ENCODE measurements at regions not wholly inside any gene's neighbourhood (a gene's known extent, or its start where the extent isn't known, plus 50 kb on each side); places are given as distances from the start of the nearest gene placed in this dataset.

DNA sequence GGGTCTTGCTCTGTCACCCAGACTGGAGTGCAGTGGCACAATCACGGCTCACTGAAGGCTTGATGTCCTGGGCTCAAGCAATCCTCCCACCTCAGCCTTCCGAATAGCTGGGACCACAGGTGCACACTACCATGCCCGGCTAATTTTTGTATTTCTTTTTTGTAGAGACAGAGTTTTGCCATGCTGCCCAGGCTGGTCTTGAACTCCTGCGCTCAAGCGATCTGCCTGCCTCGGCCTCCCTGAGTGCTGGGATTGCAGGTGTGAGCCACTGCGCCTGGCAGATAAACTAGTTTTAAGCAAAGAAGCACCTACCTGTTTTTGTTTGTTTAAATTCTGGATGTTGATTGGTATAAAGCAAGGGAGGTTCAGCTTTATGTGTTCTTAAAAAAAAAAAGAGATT, 170.6 kb upstream of the GOLIM4 start:
- TF ChIP-seq, protein P1, sequence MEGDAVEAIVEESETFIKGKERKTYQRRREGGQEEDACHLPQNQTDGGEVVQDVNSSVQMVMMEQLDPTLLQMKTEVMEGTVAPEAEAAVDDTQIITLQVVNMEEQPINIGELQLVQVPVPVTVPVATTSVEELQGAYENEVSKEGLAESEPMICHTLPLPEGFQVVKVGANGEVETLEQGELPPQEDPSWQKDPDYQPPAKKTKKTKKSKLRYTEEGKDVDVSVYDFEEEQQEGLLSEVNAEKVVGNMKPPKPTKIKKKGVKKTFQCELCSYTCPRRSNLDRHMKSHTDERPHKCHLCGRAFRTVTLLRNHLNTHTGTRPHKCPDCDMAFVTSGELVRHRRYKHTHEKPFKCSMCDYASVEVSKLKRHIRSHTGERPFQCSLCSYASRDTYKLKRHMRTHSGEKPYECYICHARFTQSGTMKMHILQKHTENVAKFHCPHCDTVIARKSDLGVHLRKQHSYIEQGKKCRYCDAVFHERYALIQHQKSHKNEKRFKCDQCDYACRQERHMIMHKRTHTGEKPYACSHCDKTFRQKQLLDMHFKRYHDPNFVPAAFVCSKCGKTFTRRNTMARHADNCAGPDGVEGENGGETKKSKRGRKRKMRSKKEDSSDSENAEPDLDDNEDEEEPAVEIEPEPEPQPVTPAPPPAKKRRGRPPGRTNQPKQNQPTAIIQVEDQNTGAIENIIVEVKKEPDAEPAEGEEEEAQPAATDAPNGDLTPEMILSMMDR (IDR thresholded peaks at IDR 0.05; ENCODE audit: low read depth, low read length) = no peak
- DNase-seq (ENCODE audit: extremely low read depth, low read depth) = no peak

DNA sequence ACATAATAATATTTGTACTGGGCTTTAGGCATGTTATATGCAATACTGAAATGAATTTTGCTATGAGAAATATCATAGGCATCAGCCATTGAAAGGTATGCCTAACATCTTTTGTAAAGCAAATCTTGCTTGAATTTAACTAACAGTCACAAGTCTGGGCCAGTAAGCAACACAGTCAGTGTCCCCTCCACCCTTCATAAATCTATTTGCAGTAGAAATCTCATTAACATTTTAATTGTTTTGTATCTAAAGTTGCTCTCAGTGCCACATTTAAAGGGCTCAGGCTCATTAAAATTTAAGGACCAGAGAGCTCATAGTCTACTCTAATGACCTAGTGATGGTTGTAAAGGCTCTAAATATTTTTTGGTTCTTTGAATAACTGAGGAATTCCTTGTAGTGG, 167.2 kb upstream of the GOLIM4 start:
- TF ChIP-seq, protein P1 (IDR thresholded peaks at IDR 0.05; ENCODE audit: low read depth, low read length) = no peak

GRCh38 chr3:168260859-168261258, 165.1 kb upstream of the GOLIM4 start:
- no peak for DNase-seq (ENCODE audit: extremely low read depth, low read depth)
- TF ChIP-seq, protein P1 (IDR thresholded peaks at IDR 0.05; ENCODE audit: low read depth, low read length) = no peak

More for the DNA sequence above, 167.2 kb upstream of the GOLIM4 start:
- DNase-seq (ENCODE audit: extremely low read depth, low read depth) = no peak

DNA sequence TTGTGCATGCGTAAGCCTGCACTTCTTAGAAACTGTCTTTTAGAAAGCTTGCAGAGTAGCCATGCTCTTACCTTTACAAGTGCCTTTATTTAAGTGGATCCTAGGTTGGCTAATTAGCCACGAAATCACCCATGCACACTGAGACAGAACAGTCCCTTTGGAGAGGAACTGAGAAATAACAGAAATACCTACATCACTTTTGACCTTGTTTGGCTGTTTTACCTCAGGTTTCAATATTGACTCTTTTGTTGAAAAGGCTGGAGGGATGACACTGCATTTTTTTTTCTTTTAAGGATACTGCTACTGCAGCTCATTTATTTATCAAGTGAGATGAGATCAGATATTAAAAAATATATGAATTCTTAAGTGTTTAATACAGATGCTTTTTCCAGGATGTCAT, 155.6 kb upstream of the GOLIM4 start:
- no peak for DNase-seq (ENCODE audit: extremely low read depth, low read depth)
- TF ChIP-seq, protein P1 (IDR thresholded peaks at IDR 0.05; ENCODE audit: low read depth, low read length) = no peak

GRCh38 chr3:168250415-168250861, 154.7 kb upstream of the GOLIM4 start:
- DNase-seq (ENCODE audit: extremely low read depth, low read depth) = no peak
- TF ChIP-seq, protein P1 (IDR thresholded peaks at IDR 0.05; ENCODE audit: low read depth, low read length) = no peak

GRCh38 chr3:168249550-168250414, 154.1 kb upstream of the GOLIM4 start:
- DNase-seq (ENCODE audit: extremely low read depth, low read depth) = peak; percentile 12
- TF ChIP-seq, protein P1 (IDR thresholded peaks at IDR 0.05; ENCODE audit: low read depth, low read length) = peak; percentile 20

- TF ChIP-seq, protein P1 (IDR thresholded peaks at IDR 0.05; ENCODE audit: low read depth, low read length) = no peak
- no peak for DNase-seq (ENCODE audit: extremely low read depth, low read depth)
Observed at GRCh38 chr3:168249205-168249549, 153.5 kb upstream of the GOLIM4 start.

Measured in AG09319 (cell line).